GM12878 (cell line): ENCODE measurements at regions not wholly inside any gene's neighbourhood (a gene's known extent, or its start where the extent isn't known, plus 50 kb on each side); places are given as distances from the start of the nearest gene placed in this dataset.

ENCODE experiments used
- ATAC-seq: fragments of 200-7000 bp; cut with Tn5 transposase; 3 replicates; pipeline ENCODE4 v1.9.1; 2020; ENCODE audit warnings: mild to moderate bottlenecking, moderate library complexity
- BruUV-seq: library from RNA; stranded (reverse); fragments of 400-500 nt; replicated peaks from 2 replicates; lab custom pipeline; 2021; lab: Mats Ljungman, UMichigan
- CTCF ChIA-PET: fragments of 300-600 bp; sonication (Branson Sonifier 250); formaldehyde crosslinking; extraction: SDS; loops from one replicate; lab custom pipeline; 2021; ENCODE audit warnings: inconsistent platforms; lab: Yijun Ruan, JAX
- POLR2A ChIA-PET: fragments of 350-600 bp; formaldehyde crosslinking; extraction: SDS; loops from one replicate; lab custom pipeline; 2021; ENCODE audit warnings: inconsistent platforms; lab: Charles Lee
- RAD21 ChIA-PET: fragments of 300-600 bp; sonication (Branson Sonifier 250); formaldehyde crosslinking; loops from one replicate; lab custom pipeline; 2023; ENCODE audit warnings: antibody characterized with exemption; ENCODE audit not compliant: unreplicated experiment; lab: Charles Lee
- SMC1A ChIA-PET: fragments of 300-600 bp; sonication (Branson Sonifier 250); formaldehyde crosslinking; loops from one replicate; lab custom pipeline; 2023; ENCODE audit not compliant: unreplicated experiment, uncharacterized antibody; lab: Charles Lee
- DNase-seq: peaks from one replicate; pipeline ENCODE4 v3.0.0-alpha.2; 2011; ENCODE audit warnings: low read depth, low spot score
- FAIRE-seq: peaks from 3 replicates; lab custom pipeline; 2011; peaks lifted over from hg19 to GRCh38; lab: Jason Lieb, UNC
- H2AFZ ChIP-seq: 2 replicates; pipeline ENCODE4 v1.6.0; 2011; ENCODE audit warnings: low read depth, low read length, control low read depth; ENCODE audit not compliant: control insufficient read depth
- H3K27ac ChIP-seq: 2 replicates; pipeline ENCODE4 v1.5.1; 2011; ENCODE audit warnings: control low read depth; ENCODE audit not compliant: control insufficient read depth, insufficient read depth
- H3K27me3 ChIP-seq, 2 experiments: replicated peaks in 1 of 2; 2 replicates each; pipeline versions ENCODE4 v1.6.0 to v1.6.1; 2011; ENCODE audit warnings: low read length in 1 of 2; ENCODE audit not compliant: control insufficient read depth in 2 of 2, insufficient read depth in 2 of 2
- H3K36me3 ChIP-seq, 2 experiments: 2 replicates each; pipeline ENCODE4 v1.5.1; 2011; ENCODE audit warnings: low read length in 1 of 2; ENCODE audit not compliant: control insufficient read depth in 2 of 2, insufficient read depth in 2 of 2
- H3K4me1 ChIP-seq: 2 replicates; pipeline ENCODE4 v1.6.1; 2011; ENCODE audit warnings: mild to moderate bottlenecking, low read length, moderate library complexity, mixed read lengths; ENCODE audit not compliant: control insufficient read depth, insufficient read depth
- H3K4me2 ChIP-seq: 2 replicates; pipeline ENCODE4 v1.6.0; 2011; ENCODE audit warnings: control low read depth; ENCODE audit not compliant: control insufficient read depth, insufficient read depth
- H3K4me3 ChIP-seq: fragments of 200-600 bp; sonication (generic); 2 replicates; pipeline ENCODE4 v1.5.1; 2016
- H3K79me2 ChIP-seq: 2 replicates; pipeline ENCODE4 v1.6.0; 2011; ENCODE audit warnings: low read length; ENCODE audit not compliant: control insufficient read depth, insufficient read depth
- H3K9ac ChIP-seq: 2 replicates; pipeline ENCODE4 v1.8.0; 2011; ENCODE audit warnings: low read length, control low read depth, mixed read lengths; ENCODE audit not compliant: control insufficient read depth, insufficient read depth
- H3K9me3 ChIP-seq: replicated peaks from 3 replicates; pipeline ENCODE4 v1.5.1; 2011; ENCODE audit warnings: mild to moderate bottlenecking, low read length; ENCODE audit not compliant: control insufficient read depth, insufficient read depth
- H4K20me1 ChIP-seq: 2 replicates; pipeline ENCODE4 v1.6.0; 2011; ENCODE audit not compliant: control insufficient read depth, insufficient read depth
- CBFB ChIP-seq: IDR thresholded peaks from 2 replicates; pipeline ENCODE4 v1.6.1; 2016; ENCODE audit warnings: antibody characterized with exemption, low read depth
- CEBPB ChIP-seq, 2 experiments: fragments of 150-350 bp in 1 of 2; IDR thresholded peaks; 2 replicates each; pipeline ENCODE4 v1.6.1; 2012 to 2014; ENCODE audit warnings: low read depth in 2 of 2, low read length in 2 of 2, borderline replicate concordance in 1 of 2, inconsistent platforms in 1 of 2
- CHD2 ChIP-seq: IDR thresholded peaks from 2 replicates; pipeline ENCODE4 v1.6.1; 2011; ENCODE audit warnings: low read depth, low read length, improper control_type of control experiment, borderline replicate concordance
- ESRRA ChIP-seq: IDR thresholded peaks from 2 replicates; pipeline ENCODE4 v1.6.1; 2012; ENCODE audit warnings: mild to moderate bottlenecking, low read length, improper control_type of control experiment
- GATAD2B ChIP-seq: fragments of 450-650 bp; conservative IDR thresholded peaks from 2 replicates; pipeline ENCODE4 v1.6.1; 2017; ENCODE audit warnings: low read depth, mild to moderate bottlenecking, moderate library complexity
- HDAC2 ChIP-seq: fragments of 200-600 bp; sonication (generic); IDR thresholded peaks from 2 replicates; pipeline ENCODE4 v1.6.1; 2017
- IKZF1 ChIP-seq: fragments of 450-650 bp; conservative IDR thresholded peaks from 2 replicates; pipeline ENCODE4 v1.6.1; 2017; ENCODE audit warnings: antibody characterized with exemption, mild to moderate bottlenecking
- IRF4 ChIP-seq: IDR thresholded peaks from 2 replicates; pipeline ENCODE4 v1.6.1; 2011; ENCODE audit warnings: low read depth, low read length
- NFYA ChIP-seq: IDR thresholded peaks from 2 replicates; pipeline ENCODE4 v1.6.1; 2011; ENCODE audit warnings: low read depth, mild to moderate bottlenecking, low read length, improper control_type of control experiment, borderline replicate concordance
- POLR2A ChIP-seq: IDR thresholded peaks from 2 replicates; pipeline ENCODE4 v1.6.1; 2011; ENCODE audit warnings: low read depth, mild to moderate bottlenecking, low read length
- RAD51 ChIP-seq: fragments of 450-650 bp; IDR thresholded peaks from 2 replicates; pipeline ENCODE4 v1.6.1; 2016; ENCODE audit warnings: moderate library complexity, mild to moderate bottlenecking, inconsistent platforms
- SIX5 ChIP-seq: IDR thresholded peaks from 2 replicates; pipeline ENCODE4 v1.6.1; 2011; ENCODE audit warnings: mild to moderate bottlenecking, low read depth, low read length, moderate library complexity; ENCODE audit not compliant: severe bottlenecking
- SP1 ChIP-seq: IDR thresholded peaks from one replicate; pipeline ENCODE4 v1.6.1; 2011; ENCODE audit warnings: low read depth, low read length
- WGBS: methylation state at CpG from one replicate; pipeline ENCODE4 v1.1.6; 2016; ENCODE audit warnings: low lambda C conversion rate; ENCODE audit not compliant: insufficient replicate concordance, insufficient coverage; ENCODE audit errors: missing lambda C conversion rate; 5-methylcytosine and 5-hydroxymethylcytosine counted together
- in situ Hi-C: fragments of 300-500 bp; cut with MboI; formaldehyde crosslinking; loops from 9 replicates; pipeline ENCODE4 v1.14.3; 2018; ENCODE audit warnings: mixed read lengths
- intact Hi-C: fragments of 100-400 bp; cut with micrococcal nuclease; formaldehyde crosslinking; loops from one replicate; pipeline ENCODE4 v1.14.2; 2022; ENCODE audit not compliant: unreplicated experiment
- TF ChIP-seq, protein P1 (sequence below): IDR thresholded peaks from 2 replicates; pipeline ENCODE4 v1.6.1; 2011; ENCODE audit warnings: mild to moderate bottlenecking, low read depth, low read length, moderate library complexity; ENCODE audit not compliant: insufficient replicate concordance
- TF ChIP-seq, protein P2 (sequence below): fragments of 450-650 bp; IDR thresholded peaks from 2 replicates; pipeline ENCODE4 v1.6.1; 2016; ENCODE audit warnings: mild to moderate bottlenecking
- TF ChIP-seq, protein P3 (sequence below): fragments of 450-650 bp; IDR thresholded peaks from 2 replicates; pipeline ENCODE4 v1.6.1; 2018; ENCODE audit warnings: mild to moderate bottlenecking, low read depth, moderate library complexity; ENCODE audit not compliant: partially characterized antibody
- TF ChIP-seq, protein P4 (sequence below): fragments of 150-350 bp; IDR thresholded peaks from 2 replicates; pipeline ENCODE4 v1.6.1; 2016; ENCODE audit warnings: low read depth, low read length

DNA sequence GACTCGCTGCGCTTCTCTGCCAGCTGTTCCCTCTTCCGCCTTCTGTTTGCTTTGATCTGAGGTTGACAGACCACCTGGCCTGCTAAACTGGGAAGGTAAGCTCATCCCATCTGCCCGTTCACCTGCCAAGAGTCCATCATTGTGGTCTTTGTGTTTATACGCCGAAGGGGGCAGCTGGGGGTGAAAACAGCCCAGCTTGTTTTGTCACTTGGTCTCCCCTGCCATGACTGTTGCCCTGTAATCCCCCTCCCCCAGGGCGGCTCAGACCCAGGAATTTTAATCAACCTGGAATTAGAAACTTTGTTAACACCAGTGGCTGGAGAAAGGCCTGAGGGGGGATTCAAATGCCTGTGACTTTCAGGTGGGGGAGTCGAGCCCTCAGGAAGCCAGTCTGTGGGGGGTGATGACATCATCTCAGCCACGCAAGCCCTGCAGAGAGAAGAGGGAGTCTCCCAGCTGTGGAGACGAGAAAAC is 333.3 kb downstream of the BCOR start:
- no peak for FAIRE-seq
- Histone ChIP-seq H2AFZ (no peak overlapping the region), H3K4me2 (no peak overlapping the region), H4K20me1 (no peaks in the 10 kb centered on the region), H3K36me3 (no peaks in the 10 kb centered on the region), H3K27me3 (peaks cover 1 to 7% of the 10 kb centered on the region in 2 experiments; a peak in 2 of 4 replicates), H3K4me3 (no peak overlapping the region), H3K27ac (no peak overlapping the region), H3K9ac (no peak overlapping the region), H3K9me3 (no peaks in the 10 kb centered on the region), H3K79me2 (no peaks in the 10 kb centered on the region), H3K4me1 (no peaks in the 10 kb centered on the region)
- RAD21 ChIA-PET, result no interaction called here
- TF ChIP-seq CHD2 (no peak), IKZF1 (no peak), CEBPB (IDR thresholded peaks at IDR 0.05; ENCODE audit: borderline replicate concordance in 1 of 2, low read depth in 2 of 2, low read length in 2 of 2) (no peak), GATAD2B (no peak), ESRRA (no peak), SIX5 (no peak), NFYA (no peak), HDAC2 (no peak), SP1 (no peak), CBFB (no peak), IRF4 (no peak), RAD51 (no peak), POLR2A (no peak)
- TF ChIP-seq, protein P1, sequence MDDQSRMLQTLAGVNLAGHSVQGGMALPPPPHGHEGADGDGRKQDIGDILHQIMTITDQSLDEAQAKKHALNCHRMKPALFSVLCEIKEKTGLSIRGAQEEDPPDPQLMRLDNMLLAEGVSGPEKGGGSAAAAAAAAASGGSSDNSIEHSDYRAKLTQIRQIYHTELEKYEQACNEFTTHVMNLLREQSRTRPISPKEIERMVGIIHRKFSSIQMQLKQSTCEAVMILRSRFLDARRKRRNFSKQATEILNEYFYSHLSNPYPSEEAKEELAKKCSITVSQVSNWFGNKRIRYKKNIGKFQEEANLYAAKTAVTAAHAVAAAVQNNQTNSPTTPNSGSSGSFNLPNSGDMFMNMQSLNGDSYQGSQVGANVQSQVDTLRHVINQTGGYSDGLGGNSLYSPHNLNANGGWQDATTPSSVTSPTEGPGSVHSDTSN, result no peak
- TF ChIP-seq, protein P2, sequence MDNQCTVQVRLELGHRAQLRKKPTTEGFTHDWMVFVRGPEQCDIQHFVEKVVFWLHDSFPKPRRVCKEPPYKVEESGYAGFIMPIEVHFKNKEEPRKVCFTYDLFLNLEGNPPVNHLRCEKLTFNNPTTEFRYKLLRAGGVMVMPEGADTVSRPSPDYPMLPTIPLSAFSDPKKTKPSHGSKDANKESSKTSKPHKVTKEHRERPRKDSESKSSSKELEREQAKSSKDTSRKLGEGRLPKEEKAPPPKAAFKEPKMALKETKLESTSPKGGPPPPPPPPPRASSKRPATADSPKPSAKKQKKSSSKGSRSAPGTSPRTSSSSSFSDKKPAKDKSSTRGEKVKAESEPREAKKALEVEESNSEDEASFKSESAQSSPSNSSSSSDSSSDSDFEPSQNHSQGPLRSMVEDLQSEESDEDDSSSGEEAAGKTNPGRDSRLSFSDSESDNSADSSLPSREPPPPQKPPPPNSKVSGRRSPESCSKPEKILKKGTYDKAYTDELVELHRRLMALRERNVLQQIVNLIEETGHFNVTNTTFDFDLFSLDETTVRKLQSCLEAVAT, result no peak
- TF ChIP-seq, protein P3, sequence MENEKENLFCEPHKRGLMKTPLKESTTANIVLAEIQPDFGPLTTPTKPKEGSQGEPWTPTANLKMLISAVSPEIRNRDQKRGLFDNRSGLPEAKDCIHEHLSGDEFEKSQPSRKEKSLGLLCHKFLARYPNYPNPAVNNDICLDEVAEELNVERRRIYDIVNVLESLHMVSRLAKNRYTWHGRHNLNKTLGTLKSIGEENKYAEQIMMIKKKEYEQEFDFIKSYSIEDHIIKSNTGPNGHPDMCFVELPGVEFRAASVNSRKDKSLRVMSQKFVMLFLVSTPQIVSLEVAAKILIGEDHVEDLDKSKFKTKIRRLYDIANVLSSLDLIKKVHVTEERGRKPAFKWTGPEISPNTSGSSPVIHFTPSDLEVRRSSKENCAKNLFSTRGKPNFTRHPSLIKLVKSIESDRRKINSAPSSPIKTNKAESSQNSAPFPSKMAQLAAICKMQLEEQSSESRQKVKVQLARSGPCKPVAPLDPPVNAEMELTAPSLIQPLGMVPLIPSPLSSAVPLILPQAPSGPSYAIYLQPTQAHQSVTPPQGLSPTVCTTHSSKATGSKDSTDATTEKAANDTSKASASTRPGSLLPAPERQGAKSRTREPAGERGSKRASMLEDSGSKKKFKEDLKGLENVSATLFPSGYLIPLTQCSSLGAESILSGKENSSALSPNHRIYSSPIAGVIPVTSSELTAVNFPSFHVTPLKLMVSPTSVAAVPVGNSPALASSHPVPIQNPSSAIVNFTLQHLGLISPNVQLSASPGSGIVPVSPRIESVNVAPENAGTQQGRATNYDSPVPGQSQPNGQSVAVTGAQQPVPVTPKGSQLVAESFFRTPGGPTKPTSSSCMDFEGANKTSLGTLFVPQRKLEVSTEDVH, result no peak
- TF ChIP-seq, protein P4, sequence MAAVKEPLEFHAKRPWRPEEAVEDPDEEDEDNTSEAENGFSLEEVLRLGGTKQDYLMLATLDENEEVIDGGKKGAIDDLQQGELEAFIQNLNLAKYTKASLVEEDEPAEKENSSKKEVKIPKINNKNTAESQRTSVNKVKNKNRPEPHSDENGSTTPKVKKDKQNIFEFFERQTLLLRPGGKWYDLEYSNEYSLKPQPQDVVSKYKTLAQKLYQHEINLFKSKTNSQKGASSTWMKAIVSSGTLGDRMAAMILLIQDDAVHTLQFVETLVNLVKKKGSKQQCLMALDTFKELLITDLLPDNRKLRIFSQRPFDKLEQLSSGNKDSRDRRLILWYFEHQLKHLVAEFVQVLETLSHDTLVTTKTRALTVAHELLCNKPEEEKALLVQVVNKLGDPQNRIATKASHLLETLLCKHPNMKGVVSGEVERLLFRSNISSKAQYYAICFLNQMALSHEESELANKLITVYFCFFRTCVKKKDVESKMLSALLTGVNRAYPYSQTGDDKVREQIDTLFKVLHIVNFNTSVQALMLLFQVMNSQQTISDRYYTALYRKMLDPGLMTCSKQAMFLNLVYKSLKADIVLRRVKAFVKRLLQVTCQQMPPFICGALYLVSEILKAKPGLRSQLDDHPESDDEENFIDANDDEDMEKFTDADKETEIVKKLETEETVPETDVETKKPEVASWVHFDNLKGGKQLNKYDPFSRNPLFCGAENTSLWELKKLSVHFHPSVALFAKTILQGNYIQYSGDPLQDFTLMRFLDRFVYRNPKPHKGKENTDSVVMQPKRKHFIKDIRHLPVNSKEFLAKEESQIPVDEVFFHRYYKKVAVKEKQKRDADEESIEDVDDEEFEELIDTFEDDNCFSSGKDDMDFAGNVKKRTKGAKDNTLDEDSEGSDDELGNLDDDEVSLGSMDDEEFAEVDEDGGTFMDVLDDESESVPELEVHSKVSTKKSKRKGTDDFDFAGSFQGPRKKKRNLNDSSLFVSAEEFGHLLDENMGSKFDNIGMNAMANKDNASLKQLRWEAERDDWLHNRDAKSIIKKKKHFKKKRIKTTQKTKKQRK, result no peak
- in situ Hi-C loops, result no loop called here
- WGBS, result 39% methylated on average over 10 of the region's 10 CpGs
- intact Hi-C loops, result no loop called here
- no peak for DNase-seq
- no peak for ATAC-seq
- CTCF ChIA-PET, result no interaction called here
- no TSS peak for BruUV-seq
- SMC1A ChIA-PET, result no interaction called here
- POLR2A ChIA-PET, result no interaction called here
